SK-N-SH treated with all-trans-retinoic acid at 6 μM for 48 hours (cell line): ENCODE measurements at regions not wholly inside any gene's neighbourhood (a gene's known extent, or its start where the extent isn't known, plus 50 kb on each side); places are given as distances from the start of the nearest gene placed in this dataset.

Experiments used
- ATAC-seq: fragments of 200-7000 bp; cut with Tn5 transposase; 3 replicates; pipeline ENCODE4 v1.9.1; 2020; ENCODE audit warnings: mild to moderate bottlenecking, moderate library complexity
- ARNTL ChIP-seq: fragments of 450-650 bp; formaldehyde crosslinking; IDR thresholded peaks from 2 replicates; pipeline ENCODE4 v1.5.0; 2020; ENCODE audit warnings: low read depth, mild to moderate bottlenecking, moderate library complexity, borderline replicate concordance
- BACH2 ChIP-seq: fragments of 250-450 bp; sonication (Bioruptor Pico); IDR thresholded peaks from 2 replicates; pipeline ENCODE4 v1.9.0; 2021; ENCODE audit warnings: mild to moderate bottlenecking, borderline replicate concordance
- CREB5 ChIP-seq: fragments of 250-450 bp; sonication (Bioruptor Pico); IDR thresholded peaks from 2 replicates; pipeline ENCODE4 v1.5.1; 2020; ENCODE audit warnings: low read depth, mild to moderate bottlenecking, moderate library complexity
- CSDC2 ChIP-seq: fragments of 250-450 bp; sonication (Bioruptor Pico); IDR thresholded peaks from 2 replicates; pipeline ENCODE4 v1.5.0; 2020; ENCODE audit warnings: mild to moderate bottlenecking, moderate library complexity
- CSRNP3 ChIP-seq: fragments of 250-450 bp; sonication (Bioruptor Pico); IDR thresholded peaks from 2 replicates; pipeline ENCODE4 v1.5.1; 2021; ENCODE audit warnings: mild to moderate bottlenecking, moderate library complexity
- ESRRG ChIP-seq: fragments of 250-450 bp; sonication (Bioruptor Pico); IDR thresholded peaks from 2 replicates; pipeline ENCODE4 v1.6.1; 2021; ENCODE audit warnings: mild to moderate bottlenecking
- GLIS3 ChIP-seq: fragments of 250-450 bp; sonication (Bioruptor Pico); IDR thresholded peaks from 2 replicates; pipeline ENCODE4 v1.5.0; 2020; ENCODE audit warnings: mild to moderate bottlenecking, moderate library complexity
- ISL1 ChIP-seq: fragments of 250-450 bp; sonication (Bioruptor Pico); IDR thresholded peaks from 2 replicates; pipeline ENCODE4 v2.1.2; 2022; ENCODE audit warnings: mild to moderate bottlenecking, moderate library complexity
- OSR1 ChIP-seq: fragments of 250-450 bp; sonication (Bioruptor Pico); IDR thresholded peaks from 2 replicates; pipeline ENCODE4 v1.8.0; 2022; ENCODE audit warnings: moderate library complexity, mild to moderate bottlenecking, inconsistent platforms
- PATZ1 ChIP-seq: fragments of 250-450 bp; sonication (Bioruptor Pico); IDR thresholded peaks from 2 replicates; pipeline ENCODE4 v1.8.0; 2020; ENCODE audit warnings: mild to moderate bottlenecking, moderate library complexity, borderline replicate concordance
- POU6F1 ChIP-seq: fragments of 250-450 bp; sonication (Bioruptor Pico); IDR thresholded peaks from 2 replicates; pipeline ENCODE4 v1.8.0; 2021; ENCODE audit warnings: low read depth, mild to moderate bottlenecking, moderate library complexity, borderline replicate concordance
- PPARA ChIP-seq: fragments of 250-450 bp; sonication (Bioruptor Pico); IDR thresholded peaks from 2 replicates; pipeline ENCODE4 v1.5.0; 2020; ENCODE audit warnings: mild to moderate bottlenecking, borderline replicate concordance
- RARB ChIP-seq: fragments of 250-450 bp; sonication (Bioruptor Pico); IDR thresholded peaks from 2 replicates; pipeline ENCODE4 v1.8.0; 2021; ENCODE audit warnings: mild to moderate bottlenecking, moderate library complexity
- SNAI2 ChIP-seq: fragments of 250-450 bp; sonication (Bioruptor Pico); IDR thresholded peaks from 2 replicates; pipeline ENCODE4 v1.5.0; 2020; ENCODE audit warnings: mild to moderate bottlenecking, moderate library complexity
- TCF4 ChIP-seq: fragments of 250-450 bp; sonication (Bioruptor Pico); IDR thresholded peaks from 2 replicates; pipeline ENCODE4 v1.8.0; 2021; ENCODE audit warnings: mild to moderate bottlenecking, moderate library complexity, borderline replicate concordance
- TOX ChIP-seq: fragments of 250-450 bp; sonication (Bioruptor Pico); IDR thresholded peaks from 2 replicates; pipeline ENCODE4 v1.8.0; 2021; ENCODE audit warnings: mild to moderate bottlenecking, moderate library complexity, borderline replicate concordance
- TSHZ2 ChIP-seq: fragments of 250-450 bp; sonication (Bioruptor Pico); IDR thresholded peaks from 2 replicates; pipeline ENCODE4 v1.5.0; 2020; ENCODE audit warnings: mild to moderate bottlenecking, moderate library complexity
- ZC3H10 ChIP-seq: fragments of 250-450 bp; sonication (Bioruptor Pico); IDR thresholded peaks from 2 replicates; pipeline ENCODE4 v1.5.1; 2021; ENCODE audit warnings: mild to moderate bottlenecking, moderate library complexity
- ZFP3 ChIP-seq: fragments of 250-450 bp; sonication (Bioruptor Pico); IDR thresholded peaks from 2 replicates; pipeline ENCODE4 v1.5.0; 2020; ENCODE audit warnings: mild to moderate bottlenecking, moderate library complexity
- ZFP30 ChIP-seq: fragments of 450-650 bp; formaldehyde crosslinking; IDR thresholded peaks from 2 replicates; pipeline ENCODE4 v1.5.0; 2022; ENCODE audit warnings: mild to moderate bottlenecking, moderate library complexity
- ZNF565 ChIP-seq: fragments of 450-650 bp; formaldehyde crosslinking; conservative IDR thresholded peaks from 2 replicates; pipeline ENCODE4 v1.5.0; 2020; ENCODE audit warnings: low read depth, mild to moderate bottlenecking, moderate library complexity
- ZNF70 ChIP-seq: fragments of 450-650 bp; formaldehyde crosslinking; IDR thresholded peaks from 2 replicates; pipeline ENCODE4 v1.5.0; 2020; ENCODE audit warnings: mild to moderate bottlenecking, moderate library complexity
- ZNF8 ChIP-seq: fragments of 450-650 bp; formaldehyde crosslinking; IDR thresholded peaks from 2 replicates; pipeline ENCODE4 v1.5.0; 2020; ENCODE audit warnings: mild to moderate bottlenecking, moderate library complexity

GRCh38 chr3:181629711-181630110 lies 82.0 kb upstream of the SOX2 start:
- peak; percentile 24 for ATAC-seq
- TF ChIP-seq RARB (no peak), ZNF70 (CRISPR knock-in tag) (no peak), PPARA (CRISPR knock-in tag) (no peak), CSDC2 (CRISPR knock-in tag) (no peak), SNAI2 (CRISPR knock-in tag) (no peak), ZC3H10 (CRISPR knock-in tag) (no peak), BACH2 (no peak), CREB5 (CRISPR knock-in tag) (no peak), ZFP3 (CRISPR knock-in tag) (no peak), TOX (no peak), ZNF8 (CRISPR knock-in tag) (no peak), ISL1 (CRISPR knock-in tag) (no peak)
- TF ChIP-seq, all 23 proteins: peak for 0

GRCh38 chr3:181629029-181629428 lies 82.7 kb upstream of the SOX2 start:
- TF ChIP-seq ZFP30 = no peak
- TF ChIP-seq POU6F1 = no peak
- no peak for TF ChIP-seq OSR1 (CRISPR knock-in tag)
- no peak for TF ChIP-seq ARNTL
- TF ChIP-seq BACH2 = no peak
- TF ChIP-seq TOX = no peak
- no peak for TF ChIP-seq CSRNP3 (CRISPR knock-in tag)
- no peak for TF ChIP-seq TSHZ2 (CRISPR knock-in tag)
- no peak for TF ChIP-seq ZNF8 (CRISPR knock-in tag)
- TF ChIP-seq ESRRG = no peak
- TF ChIP-seq ZNF565 = no peak
- no peak for TF ChIP-seq PATZ1
- TF ChIP-seq ISL1 (CRISPR knock-in tag) = no peak
- TF ChIP-seq ZFP3 (CRISPR knock-in tag) = no peak
- no peak for TF ChIP-seq ZNF70 (CRISPR knock-in tag)
- no peak for TF ChIP-seq CREB5 (CRISPR knock-in tag)
- no peak for TF ChIP-seq GLIS3 (CRISPR knock-in tag)
- TF ChIP-seq PPARA (CRISPR knock-in tag) = no peak
- TF ChIP-seq SNAI2 (CRISPR knock-in tag) = no peak
- no peak for TF ChIP-seq RARB
- TF ChIP-seq, all 23 proteins: peak for 0
- ATAC-seq = peak; percentile 66

GRCh38 chr3:181628384-181628783 lies 83.3 kb upstream of the SOX2 start:
- ATAC-seq = no peak
- no peak for TF ChIP-seq BACH2
- no peak for TF ChIP-seq OSR1 (CRISPR knock-in tag)
- TF ChIP-seq CSRNP3 (CRISPR knock-in tag) = no peak
- TF ChIP-seq TCF4 = no peak
- TF ChIP-seq ESRRG = no peak
- no peak for TF ChIP-seq POU6F1
- TF ChIP-seq ISL1 (CRISPR knock-in tag) = no peak
- TF ChIP-seq ZC3H10 (CRISPR knock-in tag) = no peak
- no peak for TF ChIP-seq PPARA (CRISPR knock-in tag)
